OCI-LY7 (cell line): ENCODE measurements at regions not wholly inside any gene's neighbourhood (a gene's known extent, or its start where the extent isn't known, plus 50 kb on each side); places are given as distances from the start of the nearest gene placed in this dataset.

Source experiments
- BruUV-seq: library from RNA; stranded (reverse); fragments of 400-500 nt; replicated peaks from 2 replicates; lab custom pipeline; 2021; lab: Mats Ljungman, UMichigan
- CTCF ChIA-PET: fragments of 300-600 bp; sonication (Branson Sonifier 250); formaldehyde crosslinking; loops from one replicate; lab custom pipeline; 2022; ENCODE audit warnings: antibody characterized with exemption; ENCODE audit not compliant: unreplicated experiment; lab: Charles Lee
- POLR2A ChIA-PET: fragments of 300-600 bp; sonication (Branson Sonifier 250); formaldehyde crosslinking; loops from one replicate; lab custom pipeline; 2022; ENCODE audit warnings: antibody characterized with exemption; lab: Charles Lee
- DNase-seq: peaks from one replicate; pipeline ENCODE4 v3.0.0-alpha.2; 2015; ENCODE audit warnings: low spot score
- H2AFZ ChIP-seq: fragments of 200-600 bp; sonication (generic), shearing (Covaris generic); 2 replicates; pipeline ENCODE4 v1.6.1; 2014; ENCODE audit warnings: mild to moderate bottlenecking, antibody characterized with exemption, low read length, moderate library complexity
- H3K27ac ChIP-seq: fragments of 200-600 bp; sonication (generic); 2 replicates; pipeline ENCODE4 v1.5.1; 2014; ENCODE audit warnings: mixed run types, low read depth, mild to moderate bottlenecking, moderate library complexity, low read length, inconsistent platforms; ENCODE audit not compliant: poor library complexity, severe bottlenecking
- H3K36me3 ChIP-seq: fragments of 200-600 bp; sonication (generic); 2 replicates; pipeline ENCODE4 v1.6.1; 2014; ENCODE audit warnings: mild to moderate bottlenecking, antibody characterized with exemption, low read length, moderate library complexity, mixed read lengths; ENCODE audit not compliant: insufficient read depth
- H3K4me1 ChIP-seq: fragments of 200-600 bp; sonication (generic); 2 replicates; pipeline ENCODE4 v1.5.1; 2014; ENCODE audit warnings: mild to moderate bottlenecking, low read length; ENCODE audit not compliant: insufficient read depth, poor library complexity, severe bottlenecking
- H3K4me2 ChIP-seq: fragments of 200-600 bp; sonication (generic); 2 replicates; pipeline ENCODE4 v1.6.1; 2014; ENCODE audit warnings: mild to moderate bottlenecking, low read length
- H3K4me3 ChIP-seq: fragments of 200-600 bp; sonication (generic); 2 replicates; pipeline ENCODE4 v1.5.1; 2014; ENCODE audit warnings: mild to moderate bottlenecking, low read depth, low read length; ENCODE audit not compliant: poor library complexity, severe bottlenecking
- H3K79me2 ChIP-seq: fragments of 200-600 bp; sonication (generic); 2 replicates; pipeline ENCODE4 v1.6.1; 2016; ENCODE audit warnings: low read depth, mild to moderate bottlenecking, low read length, moderate library complexity, mixed read lengths; ENCODE audit not compliant: insufficient read depth
- H3K9me2 ChIP-seq: fragments of 200-600 bp; sonication (generic); 2 replicates; pipeline ENCODE4 v1.6.1; 2016; ENCODE audit warnings: mild to moderate bottlenecking, low read length, mixed read lengths; ENCODE audit not compliant: insufficient read depth
- H3K9me3 ChIP-seq: fragments of 200-600 bp; sonication (generic); 2 replicates; pipeline ENCODE4 v1.6.1; 2014; ENCODE audit warnings: mild to moderate bottlenecking, mixed run types, low read length, mixed read lengths
- H4K20me1 ChIP-seq: fragments of 200-600 bp; sonication (generic); 2 replicates; pipeline ENCODE4 v1.6.1; 2014; ENCODE audit warnings: mild to moderate bottlenecking, antibody characterized with exemption, low read length, moderate library complexity, mixed read lengths; ENCODE audit not compliant: insufficient read depth
- EZH2phosphoT487 ChIP-seq: fragments of 200-600 bp; sonication (generic); IDR thresholded peaks from 2 replicates; pipeline ENCODE4 v1.6.1; 2018; ENCODE audit warnings: low read depth, borderline replicate concordance, mild to moderate bottlenecking, mixed run types, antibody characterized with exemption, low read length, moderate library complexity, mixed read lengths
- intact Hi-C: fragments of 100-400 bp; cut with micrococcal nuclease; formaldehyde crosslinking; loops from one replicate; pipeline ENCODE4 v1.10.0; 2022; ENCODE audit not compliant: unreplicated experiment
- TF ChIP-seq, protein P1 (sequence below): fragments of 200-600 bp; sonication (generic); conservative IDR thresholded peaks from 2 replicates; pipeline ENCODE4 v1.5.1; 2014; ENCODE audit warnings: mild to moderate bottlenecking, antibody characterized with exemption, low read length, moderate library complexity, mixed read lengths

DNA sequence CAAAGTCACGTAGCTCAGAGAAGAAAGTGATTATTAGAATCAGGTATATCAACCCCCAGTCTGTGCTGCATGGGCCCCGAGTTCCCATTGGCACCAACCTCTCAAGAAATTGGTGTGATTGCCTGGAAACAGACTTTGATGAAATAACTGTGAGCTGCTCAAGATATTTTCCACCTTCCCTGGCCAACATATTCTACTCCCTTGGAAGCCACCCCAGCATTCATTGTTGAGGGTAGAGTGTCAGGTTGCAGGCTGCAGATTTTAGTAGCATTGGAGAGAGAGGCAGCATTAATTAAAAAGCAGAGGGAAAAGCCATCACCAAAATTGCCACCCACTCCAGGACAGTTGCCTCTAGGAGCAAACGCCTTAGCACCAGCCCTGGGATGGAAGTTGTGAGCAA lies 154.2 kb upstream of the TNPO1 start:
- no peak overlapping the region for H3K27ac ChIP-seq
- ChIA-PET CTCF (no interaction called here), POLR2A (interaction anchor here (0.7 kb wide), 1 partner anchor 499 kb away, joined by 3 read pairs; no protein-coding TSS in a partner anchor)
- no peaks in the 10 kb centered on the region for H3K9me3 ChIP-seq
- H3K79me2 ChIP-seq = no peaks in the 10 kb centered on the region
- no peaks in the 10 kb centered on the region for H3K4me1 ChIP-seq
- H3K4me3 ChIP-seq = no peak overlapping the region
- TF ChIP-seq, protein P1, sequence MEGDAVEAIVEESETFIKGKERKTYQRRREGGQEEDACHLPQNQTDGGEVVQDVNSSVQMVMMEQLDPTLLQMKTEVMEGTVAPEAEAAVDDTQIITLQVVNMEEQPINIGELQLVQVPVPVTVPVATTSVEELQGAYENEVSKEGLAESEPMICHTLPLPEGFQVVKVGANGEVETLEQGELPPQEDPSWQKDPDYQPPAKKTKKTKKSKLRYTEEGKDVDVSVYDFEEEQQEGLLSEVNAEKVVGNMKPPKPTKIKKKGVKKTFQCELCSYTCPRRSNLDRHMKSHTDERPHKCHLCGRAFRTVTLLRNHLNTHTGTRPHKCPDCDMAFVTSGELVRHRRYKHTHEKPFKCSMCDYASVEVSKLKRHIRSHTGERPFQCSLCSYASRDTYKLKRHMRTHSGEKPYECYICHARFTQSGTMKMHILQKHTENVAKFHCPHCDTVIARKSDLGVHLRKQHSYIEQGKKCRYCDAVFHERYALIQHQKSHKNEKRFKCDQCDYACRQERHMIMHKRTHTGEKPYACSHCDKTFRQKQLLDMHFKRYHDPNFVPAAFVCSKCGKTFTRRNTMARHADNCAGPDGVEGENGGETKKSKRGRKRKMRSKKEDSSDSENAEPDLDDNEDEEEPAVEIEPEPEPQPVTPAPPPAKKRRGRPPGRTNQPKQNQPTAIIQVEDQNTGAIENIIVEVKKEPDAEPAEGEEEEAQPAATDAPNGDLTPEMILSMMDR = no peak
- no peak for TF ChIP-seq EZH2phosphoT487
- no peaks in the 10 kb centered on the region for H3K9me2 ChIP-seq
- intact Hi-C loops = no loop called here
- H2AFZ ChIP-seq = no peak overlapping the region
- no peaks in the 10 kb centered on the region for H4K20me1 ChIP-seq
- no TSS peak for BruUV-seq
- no peak overlapping the region for H3K4me2 ChIP-seq
- no peaks in the 10 kb centered on the region for H3K36me3 ChIP-seq
- DNase-seq = no peak

DNA sequence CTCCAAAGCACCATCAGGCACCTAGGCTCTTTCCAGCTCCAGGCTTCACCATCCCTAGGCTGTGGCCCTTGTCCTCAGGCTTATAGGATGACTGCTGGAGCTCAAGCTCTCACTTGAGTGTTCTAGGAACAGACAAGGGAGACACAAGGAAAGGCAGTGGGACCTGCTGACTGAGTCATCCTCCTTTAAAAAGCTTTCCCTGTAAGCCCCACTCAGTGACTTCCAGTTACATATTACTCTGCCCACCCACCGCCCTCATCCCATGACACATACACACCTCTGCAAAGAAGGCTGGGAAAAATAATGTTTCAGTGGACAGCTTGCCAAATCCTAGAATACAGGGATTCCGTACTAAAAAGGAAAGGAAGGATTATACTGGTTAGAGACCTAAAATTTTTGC lies 154.2 kb upstream of the ZNF366 start:
- H3K4me3 ChIP-seq = no peak overlapping the region
- TF ChIP-seq, protein P1 = no peak
- TF ChIP-seq EZH2phosphoT487 = no peak
- no peaks in the 10 kb centered on the region for H3K79me2 ChIP-seq
- ChIA-PET POLR2A (interaction anchor here (0.6 to 0.9 kb wide), 4 partner anchors 31 to 668 kb away, joined by 3 to 5 read pairs (median 4); no protein-coding TSS in a partner anchor), CTCF (no interaction called here)
- H4K20me1 ChIP-seq = no peaks in the 10 kb centered on the region
- no peaks in the 10 kb centered on the region for H3K9me3 ChIP-seq
- BruUV-seq = no TSS peak
- no peak overlapping the region for H2AFZ ChIP-seq
- H3K4me1 ChIP-seq = no peaks in the 10 kb centered on the region
- no peak for DNase-seq
- H3K4me2 ChIP-seq = no peak overlapping the region
- intact Hi-C loops = no loop called here
- H3K27ac ChIP-seq = no peak overlapping the region
- H3K9me2 ChIP-seq = no peaks in the 10 kb centered on the region
- no peaks in the 10 kb centered on the region for H3K36me3 ChIP-seq

DNA sequence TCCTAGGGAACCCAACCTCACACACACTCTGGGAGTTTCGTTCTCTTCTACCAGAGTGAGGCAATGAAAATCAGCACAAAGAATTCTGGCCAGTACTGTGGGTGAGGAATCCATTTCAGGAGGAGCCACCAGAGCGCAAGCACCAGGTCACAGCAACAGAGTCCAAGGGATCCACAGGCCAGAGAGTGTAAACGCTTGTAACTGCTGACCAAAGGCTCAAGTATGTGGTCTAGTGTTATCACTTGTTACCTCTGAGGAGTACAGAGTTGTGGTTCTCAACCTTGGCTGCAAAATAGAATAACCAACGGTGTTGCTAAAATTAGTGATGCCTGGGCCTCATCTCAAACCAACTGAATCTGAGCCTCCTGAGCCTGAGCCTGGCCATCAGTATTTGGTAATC lies 152.5 kb upstream of the ZNF366 start:
- Histone ChIP-seq H3K79me2 (no peaks in the 10 kb centered on the region), H3K9me3 (no peaks in the 10 kb centered on the region), H2AFZ (no peak overlapping the region), H4K20me1 (no peaks in the 10 kb centered on the region), H3K4me2 (no peak overlapping the region), H3K27ac (no peak overlapping the region), H3K4me3 (no peak overlapping the region), H3K4me1 (no peaks in the 10 kb centered on the region), H3K9me2 (no peaks in the 10 kb centered on the region), H3K36me3 (no peaks in the 10 kb centered on the region)
- intact Hi-C loops = no loop called here
- BruUV-seq = no TSS peak
- POLR2A ChIA-PET = no interaction called here
- TF ChIP-seq, protein P1 = no peak
- no peak for TF ChIP-seq EZH2phosphoT487
- no peak for DNase-seq
- CTCF ChIA-PET = no interaction called here
